Endothelial cell (in vitro differentiated cells): ENCODE measurements at regions not wholly inside any gene's neighbourhood (a gene's known extent, or its start where the extent isn't known, plus 50 kb on each side); places are given as distances from the start of the nearest gene placed in this dataset.

Experiments
- DNase-seq: peaks from one replicate; pipeline ENCODE4 v3.0.0; 2021; ENCODE audit warnings: low spot score
- H3K27ac Mint-ChIP-seq: one replicate; pipeline ENCODE4 v1.8.0; 2021; ENCODE audit warnings: mixed read lengths, inconsistent platforms; ENCODE audit not compliant: unreplicated experiment
- H3K27me3 Mint-ChIP-seq: one replicate; pipeline ENCODE4 v1.8.0; 2021; ENCODE audit warnings: mild to moderate bottlenecking, moderate library complexity, mixed read lengths, inconsistent platforms; ENCODE audit not compliant: unreplicated experiment
- H3K36me3 Mint-ChIP-seq: one replicate; pipeline ENCODE4 v1.8.0; 2021; ENCODE audit warnings: mild to moderate bottlenecking, low read depth, mixed read lengths, inconsistent platforms; ENCODE audit not compliant: unreplicated experiment
- H3K4me1 Mint-ChIP-seq: one replicate; pipeline ENCODE4 v1.8.0; 2021; ENCODE audit warnings: mild to moderate bottlenecking, mixed read lengths, inconsistent platforms; ENCODE audit not compliant: unreplicated experiment
- H3K4me3 Mint-ChIP-seq: one replicate; pipeline ENCODE4 v1.8.0; 2021; ENCODE audit warnings: mild to moderate bottlenecking, mixed read lengths, inconsistent platforms; ENCODE audit not compliant: unreplicated experiment
- H3K9me3 Mint-ChIP-seq: one replicate; pipeline ENCODE4 v1.8.0; 2021; ENCODE audit warnings: mixed read lengths, inconsistent platforms; ENCODE audit not compliant: unreplicated experiment
- TF ChIP-seq, protein P1 (sequence below): fragments of 200-600 bp; sonication (generic); IDR thresholded peaks from one replicate; pipeline ENCODE4 v1.5.0; 2021; ENCODE audit warnings: antibody characterized with exemption; ENCODE audit not compliant: unreplicated experiment

DNA sequence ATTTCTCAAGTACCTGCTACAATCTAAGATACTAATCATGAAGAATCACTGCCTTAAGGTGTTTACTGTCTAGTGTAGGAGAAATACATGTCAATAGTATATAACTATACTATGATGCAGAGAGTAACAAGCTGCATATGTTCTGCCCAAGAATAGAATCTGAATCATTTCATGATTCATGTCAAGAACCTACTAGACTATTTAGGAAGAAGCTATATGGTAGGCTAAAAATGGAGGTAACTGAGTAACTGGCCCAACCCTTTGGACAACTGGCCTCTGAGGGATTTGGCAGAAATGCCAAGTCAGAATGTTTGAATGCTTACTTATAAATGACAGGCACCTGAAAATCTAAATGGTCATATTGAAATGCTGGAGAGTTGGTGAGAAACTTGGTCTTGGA, 59.9 kb upstream of the DGKG start:
- Mint-ChIP-seq H3K27me3 (no peaks in the 10 kb centered on the region), H3K27ac (no peak overlapping the region), H3K4me1 (peaks cover 15% of the 10 kb centered on the region), H3K9me3 (no peaks in the 10 kb centered on the region), H3K36me3 (no peaks in the 10 kb centered on the region), H3K4me3 (no peak overlapping the region)
- no peak for DNase-seq
- TF ChIP-seq, protein P1, sequence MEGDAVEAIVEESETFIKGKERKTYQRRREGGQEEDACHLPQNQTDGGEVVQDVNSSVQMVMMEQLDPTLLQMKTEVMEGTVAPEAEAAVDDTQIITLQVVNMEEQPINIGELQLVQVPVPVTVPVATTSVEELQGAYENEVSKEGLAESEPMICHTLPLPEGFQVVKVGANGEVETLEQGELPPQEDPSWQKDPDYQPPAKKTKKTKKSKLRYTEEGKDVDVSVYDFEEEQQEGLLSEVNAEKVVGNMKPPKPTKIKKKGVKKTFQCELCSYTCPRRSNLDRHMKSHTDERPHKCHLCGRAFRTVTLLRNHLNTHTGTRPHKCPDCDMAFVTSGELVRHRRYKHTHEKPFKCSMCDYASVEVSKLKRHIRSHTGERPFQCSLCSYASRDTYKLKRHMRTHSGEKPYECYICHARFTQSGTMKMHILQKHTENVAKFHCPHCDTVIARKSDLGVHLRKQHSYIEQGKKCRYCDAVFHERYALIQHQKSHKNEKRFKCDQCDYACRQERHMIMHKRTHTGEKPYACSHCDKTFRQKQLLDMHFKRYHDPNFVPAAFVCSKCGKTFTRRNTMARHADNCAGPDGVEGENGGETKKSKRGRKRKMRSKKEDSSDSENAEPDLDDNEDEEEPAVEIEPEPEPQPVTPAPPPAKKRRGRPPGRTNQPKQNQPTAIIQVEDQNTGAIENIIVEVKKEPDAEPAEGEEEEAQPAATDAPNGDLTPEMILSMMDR = no peak

DNA sequence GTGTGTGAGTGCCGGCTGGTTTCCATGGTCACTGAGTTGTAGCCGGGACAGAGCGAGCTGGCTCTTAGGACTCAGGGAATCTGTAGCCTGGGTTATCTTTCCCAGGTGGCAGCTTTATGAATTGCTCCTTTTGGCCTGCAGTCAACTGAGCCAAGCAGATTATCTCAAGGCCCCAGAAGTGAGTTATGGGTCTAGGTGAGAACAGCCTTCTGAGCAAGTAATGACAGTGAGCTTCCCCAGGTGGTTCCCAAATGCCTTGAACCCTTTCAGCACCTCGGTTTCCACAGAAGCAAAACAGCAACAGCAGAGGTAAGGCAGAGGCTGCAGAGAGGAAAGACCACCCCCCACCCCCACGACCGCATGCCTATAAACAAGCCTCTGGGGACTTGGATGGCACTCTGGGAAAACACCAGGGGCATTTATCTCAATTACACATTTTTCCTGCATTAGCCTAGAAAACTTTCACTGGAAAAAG, 56.7 kb upstream of the DGKG start:
- no peaks in the 10 kb centered on the region for H3K27me3 Mint-ChIP-seq
- peaks cover 17% of the 10 kb centered on the region for H3K4me1 Mint-ChIP-seq
- no peak overlapping the region for H3K4me3 Mint-ChIP-seq
- TF ChIP-seq, protein P1 = no peak
- no peak for DNase-seq
- no peaks in the 10 kb centered on the region for H3K36me3 Mint-ChIP-seq
- H3K9me3 Mint-ChIP-seq = no peaks in the 10 kb centered on the region
- no peak overlapping the region for H3K27ac Mint-ChIP-seq

DNA sequence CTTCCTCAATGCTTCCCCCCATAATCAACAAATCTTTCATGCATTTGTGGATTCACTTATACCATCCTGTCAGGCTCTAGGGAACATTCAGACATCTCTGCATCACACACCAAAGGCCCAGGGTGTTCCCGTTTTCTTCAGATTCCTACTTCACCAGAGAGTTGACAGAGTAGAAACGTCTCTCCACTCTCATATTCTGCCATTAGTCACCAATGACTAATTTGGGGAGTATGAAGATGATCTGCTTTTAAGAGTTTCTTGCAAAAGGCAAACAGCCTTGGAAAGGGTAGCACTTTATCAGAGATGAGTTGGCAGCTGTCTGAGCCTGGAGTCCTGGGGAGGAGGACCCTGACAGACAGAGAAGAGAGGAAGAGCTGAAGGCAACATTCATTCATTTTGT, 55.8 kb upstream of the DGKG start:
- H3K9me3 Mint-ChIP-seq = no peaks in the 10 kb centered on the region
- H3K4me1 Mint-ChIP-seq = peaks cover 20% of the 10 kb centered on the region
- H3K27ac Mint-ChIP-seq = no peak overlapping the region
- TF ChIP-seq, protein P1 = no peak
- no peak overlapping the region for H3K4me3 Mint-ChIP-seq
- no peaks in the 10 kb centered on the region for H3K36me3 Mint-ChIP-seq
- no peak for DNase-seq
- H3K27me3 Mint-ChIP-seq = peaks cover 2% of the 10 kb centered on the region

DNA sequence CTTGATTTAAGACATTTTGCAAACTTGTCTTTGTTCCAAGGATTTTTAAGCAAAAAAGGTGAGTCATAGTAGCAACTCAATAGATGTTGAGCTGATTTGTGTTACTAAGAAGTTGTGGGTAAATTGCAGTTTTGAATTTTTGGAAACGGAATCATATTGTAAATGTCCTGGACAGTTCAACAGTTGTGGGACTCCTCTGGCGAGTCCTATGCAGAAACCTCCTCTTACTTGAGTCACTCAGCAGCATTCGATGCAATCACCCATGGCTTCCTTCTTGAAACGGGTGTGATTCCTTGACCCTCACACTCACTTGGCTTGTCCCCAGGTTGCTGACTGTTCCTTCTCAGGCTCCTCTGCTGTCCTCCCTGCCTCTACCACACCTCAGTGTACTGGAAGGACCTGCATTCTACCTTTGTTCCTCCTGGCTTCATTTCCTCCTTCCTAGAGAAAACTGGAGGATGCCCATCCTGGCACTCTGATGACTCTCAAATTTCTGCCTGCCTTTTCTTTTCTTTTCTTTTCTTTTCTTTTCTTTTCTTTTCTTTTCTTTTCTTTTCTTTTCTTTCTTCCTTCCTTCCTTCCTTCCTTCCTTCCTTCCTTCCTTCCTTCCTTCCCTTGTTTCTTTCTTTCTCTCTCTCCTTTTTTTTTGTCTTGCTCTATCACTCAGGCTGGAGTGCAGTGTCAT, 52.8 kb upstream of the DGKG start:
- Mint-ChIP-seq H3K9me3 (no peaks in the 10 kb centered on the region), H3K4me3 (no peak overlapping the region), H3K36me3 (no peaks in the 10 kb centered on the region), H3K27ac (no peak overlapping the region), H3K4me1 (peaks cover 12% of the 10 kb centered on the region), H3K27me3 (peaks cover 5% of the 10 kb centered on the region)
- TF ChIP-seq, protein P1 = no peak
- DNase-seq = no peak

DNA sequence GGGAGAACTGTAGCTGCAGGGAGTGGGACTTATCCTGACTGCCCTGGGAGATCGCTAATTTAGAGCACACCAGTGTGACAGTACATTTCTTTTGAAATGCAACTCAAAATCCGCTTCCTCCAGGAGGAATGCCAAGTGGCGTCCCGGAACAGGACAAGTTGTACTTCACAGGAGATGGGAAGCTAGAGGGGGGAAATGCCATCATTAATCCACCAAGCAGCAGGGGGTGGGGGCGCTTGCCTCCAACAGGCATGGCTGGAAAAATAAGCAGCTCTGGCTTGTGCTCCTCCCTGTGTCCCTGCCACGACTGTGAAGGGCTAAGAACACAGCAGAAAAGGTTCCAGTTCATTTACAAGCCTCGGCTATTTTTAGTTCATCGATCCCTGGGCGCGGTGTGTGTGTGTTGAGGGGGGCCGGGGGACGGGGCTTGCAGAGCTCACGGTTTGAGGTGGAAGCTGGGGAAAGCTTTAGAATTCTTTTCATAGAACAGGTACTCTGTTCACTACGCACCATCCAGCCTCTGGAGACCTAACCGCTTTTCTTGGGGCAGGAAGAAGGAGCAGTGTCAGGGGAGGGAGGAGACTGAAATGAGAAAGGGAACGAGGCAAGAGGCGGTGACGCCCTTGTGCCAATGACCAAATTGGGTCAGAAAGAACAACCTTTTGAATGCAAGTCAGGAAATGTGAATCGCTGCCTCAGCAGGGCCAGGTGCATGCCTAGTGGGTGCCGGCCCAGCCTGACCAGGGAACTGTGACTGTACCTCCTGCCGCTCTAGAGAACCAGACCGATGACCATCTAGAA, 51.8 kb upstream of the DGKG start:
- DNase-seq = peak; percentile 15
- Mint-ChIP-seq H3K9me3 (no peaks in the 10 kb centered on the region), H3K36me3 (no peaks in the 10 kb centered on the region), H3K27me3 (peaks cover 5% of the 10 kb centered on the region), H3K4me1 (peaks cover 12% of the 10 kb centered on the region), H3K27ac (no peak overlapping the region), H3K4me3 (peak overlapping the region; percentile 80)
- TF ChIP-seq, protein P1 = no peak
